ENCODE measurements at regions not wholly inside any gene's neighbourhood (a gene's known extent, or its start where the extent isn't known, plus 50 kb on each side); places are given as distances from the start of the nearest gene placed in this dataset.

- no peak for TF ChIP-seq CTCF (conservative IDR thresholded peaks at IDR 0.05)
Observed at GRCh38 chr11:114818382-114818781, 140.1 kb downstream of the NXPE2 start.

GRCh38 chr11:114819028-114819427, 140.7 kb downstream of the NXPE2 start:
- no peak for TF ChIP-seq CTCF (conservative IDR thresholded peaks at IDR 0.05)
- peak overlapping the region; percentile 18; the same call in 1 of the 2 replicates for H3K27ac ChIP-seq

More at GRCh38 chr11:114818382-114818781, 140.1 kb downstream of the NXPE2 start:
- H3K27ac ChIP-seq: peak overlapping the region; percentile 18; the same call in 1 of the 2 replicates

GRCh38 chr11:114820621-114821020, 142.3 kb downstream of the NXPE2 start:
- no peak for TF ChIP-seq CTCF (conservative IDR thresholded peaks at IDR 0.05)
- H3K27ac ChIP-seq: no peak overlapping the region

- TF ChIP-seq CTCF (conservative IDR thresholded peaks at IDR 0.05): no peak
- no peak overlapping the region for H3K27ac ChIP-seq
Observed at GRCh38 chr11:114821621-114822412, 143.5 kb downstream of the NXPE2 start.

- TF ChIP-seq CTCF (conservative IDR thresholded peaks at IDR 0.05): no peak
- H3K27ac ChIP-seq: no peak overlapping the region
Observed at GRCh38 chr11:114826910-114827442, 148.6 kb downstream of the NXPE2 start.

GRCh38 chr11:114827736-114828135, 149.4 kb downstream of the NXPE2 start:
- TF ChIP-seq CTCF (conservative IDR thresholded peaks at IDR 0.05): no peak
- no peak overlapping the region for H3K27ac ChIP-seq

GRCh38 chr11:114832532-114833125, 154.3 kb downstream of the NXPE2 start:
- TF ChIP-seq CTCF (conservative IDR thresholded peaks at IDR 0.05): no peak
- H3K27ac ChIP-seq: peak overlapping the region; percentile 92

Measured in VCaP (cell line).